Mammary epithelial cell (primary cell): ENCODE measurements at regions not wholly inside any gene's neighbourhood (a gene's known extent, or its start where the extent isn't known, plus 50 kb on each side); places are given as distances from the start of the nearest gene placed in this dataset.

Source experiments
- EZH2 ChIP-seq: IDR thresholded peaks from 2 replicates; pipeline ENCODE4 v1.6.1; 2012; ENCODE audit warnings: low read length, inconsistent platforms, borderline replicate concordance
- TF ChIP-seq, protein P1 (sequence below), 2 donors: IDR thresholded peaks in 1 of 2; conservative IDR thresholded peaks in 1 of 2; 2 replicates each; pipeline ENCODE4 v1.5.1; 2011 to 2012; ENCODE audit warnings: inconsistent platforms in 2 of 2, low read length in 2 of 2, mild to moderate bottlenecking in 2 of 2, control low read depth in 1 of 2, low read depth in 1 of 2; ENCODE audit not compliant: insufficient read depth in 1 of 2; ENCODE audit errors: extremely low read depth in 1 of 2

DNA sequence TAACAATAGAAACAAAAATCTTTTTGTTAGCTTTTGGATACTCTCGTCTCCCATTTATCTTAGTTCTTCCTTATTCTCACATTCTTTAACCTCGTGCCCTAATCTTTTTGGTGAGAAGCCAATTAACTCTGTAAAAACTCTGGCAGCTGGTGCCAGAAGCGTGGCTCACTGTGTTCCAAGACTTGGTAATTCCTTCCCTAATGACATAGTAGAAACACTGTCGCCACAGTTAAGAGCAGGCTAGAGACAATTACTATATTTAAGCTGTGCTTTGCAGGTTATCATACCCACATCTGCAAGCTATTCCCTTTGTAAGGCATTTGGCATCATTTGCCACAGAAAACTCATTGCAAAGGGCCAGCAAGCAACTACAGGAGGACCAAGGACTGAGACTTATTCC lies 160.9 kb upstream of the PIK3R1 start:
- TF ChIP-seq, protein P1, sequence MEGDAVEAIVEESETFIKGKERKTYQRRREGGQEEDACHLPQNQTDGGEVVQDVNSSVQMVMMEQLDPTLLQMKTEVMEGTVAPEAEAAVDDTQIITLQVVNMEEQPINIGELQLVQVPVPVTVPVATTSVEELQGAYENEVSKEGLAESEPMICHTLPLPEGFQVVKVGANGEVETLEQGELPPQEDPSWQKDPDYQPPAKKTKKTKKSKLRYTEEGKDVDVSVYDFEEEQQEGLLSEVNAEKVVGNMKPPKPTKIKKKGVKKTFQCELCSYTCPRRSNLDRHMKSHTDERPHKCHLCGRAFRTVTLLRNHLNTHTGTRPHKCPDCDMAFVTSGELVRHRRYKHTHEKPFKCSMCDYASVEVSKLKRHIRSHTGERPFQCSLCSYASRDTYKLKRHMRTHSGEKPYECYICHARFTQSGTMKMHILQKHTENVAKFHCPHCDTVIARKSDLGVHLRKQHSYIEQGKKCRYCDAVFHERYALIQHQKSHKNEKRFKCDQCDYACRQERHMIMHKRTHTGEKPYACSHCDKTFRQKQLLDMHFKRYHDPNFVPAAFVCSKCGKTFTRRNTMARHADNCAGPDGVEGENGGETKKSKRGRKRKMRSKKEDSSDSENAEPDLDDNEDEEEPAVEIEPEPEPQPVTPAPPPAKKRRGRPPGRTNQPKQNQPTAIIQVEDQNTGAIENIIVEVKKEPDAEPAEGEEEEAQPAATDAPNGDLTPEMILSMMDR (conservative IDR thresholded peaks at IDR 0.05 in 1 of 2, IDR thresholded peaks at IDR 0.05 in 1 of 2; ENCODE audit: extremely low read depth in 1 of 2, insufficient read depth in 1 of 2, low read depth in 1 of 2, low read length in 2 of 2), result no peak
- TF ChIP-seq EZH2, result no peak
